NOMO-1 treated with DMSO at 0.1 percent for 48 hours (cell line): ENCODE measurements at regions not wholly inside any gene's neighbourhood (a gene's known extent, or its start where the extent isn't known, plus 50 kb on each side); places are given as distances from the start of the nearest gene placed in this dataset.

Experiments
- DNase-seq: peaks from one replicate; lab custom pipeline; 2025; ENCODE audit not compliant: unreplicated experiment; lab: John Stamatoyannopoulos, UW

- no peak for DNase-seq
These were observed 166.7 kb upstream of the PWP1 start for GRCh38 chr12:107518868-107519267.

GRCh38 chr12:107519906-107520859, 165.4 kb upstream of the PWP1 start:
- no peak for DNase-seq

GRCh38 chr12:107521826-107522355, 163.7 kb upstream of the PWP1 start:
- no peak for DNase-seq

- DNase-seq, result no peak
These were observed 162.7 kb upstream of the PWP1 start for GRCh38 chr12:107522692-107523477.

- no peak for DNase-seq
These were observed 161.6 kb upstream of the PWP1 start for GRCh38 chr12:107523775-107524535.

GRCh38 chr12:107525063-107525718, 160.4 kb upstream of the PWP1 start:
- no peak for DNase-seq

GRCh38 chr12:107525719-107526554, 159.7 kb upstream of the PWP1 start:
- DNase-seq, result no peak

- no peak for DNase-seq
These were observed 158.9 kb upstream of the PWP1 start for GRCh38 chr12:107526555-107527180.

GRCh38 chr12:107528731-107529365, 156.8 kb upstream of the PWP1 start:
- DNase-seq, result no peak

GRCh38 chr12:107529991-107530390, 155.6 kb upstream of the PWP1 start:
- no peak for DNase-seq

- no peak for DNase-seq
These were observed 154.9 kb upstream of the PWP1 start for GRCh38 chr12:107530701-107531100.

- DNase-seq, result no peak
These were observed 152.4 kb upstream of the PWP1 start for GRCh38 chr12:107533218-107533617.

- DNase-seq, result no peak
These were observed 149.0 kb upstream of the PWP1 start for GRCh38 chr12:107536613-107537012.

- no peak for DNase-seq
These were observed 148.0 kb upstream of the PWP1 start for GRCh38 chr12:107537464-107538119.

GRCh38 chr12:107539196-107539939, 146.2 kb upstream of the PWP1 start:
- no peak for DNase-seq

- no peak for DNase-seq
These were observed 144.4 kb upstream of the PWP1 start for GRCh38 chr12:107541001-107541705.

- no peak for DNase-seq
These were observed 142.2 kb upstream of the PWP1 start for GRCh38 chr12:107543416-107543815.
